Gastroesophageal sphincter (tissue), 4 donors: ENCODE measurements at regions not wholly inside any gene's neighbourhood (a gene's known extent, or its start where the extent isn't known, plus 50 kb on each side); places are given as distances from the start of the nearest gene placed in this dataset.

ENCODE experiments used
- ATAC-seq: fragments of 150-250 bp; one replicate; pipeline ENCODE4 v1.9.1; 2016; ENCODE audit warnings: mild to moderate bottlenecking, moderate library complexity
- H3K27ac ChIP-seq, 4 donors: fragments of 200-600 bp; sonication (generic) in 3 of 4; 1 replicate in 3 of 4; 2 replicates in 1 of 4; pipeline ENCODE4 v1.5.1; 2016 to 2019
- H3K27me3 ChIP-seq: fragments of 200-600 bp; sonication (generic); one replicate; pipeline ENCODE4 v1.5.1; 2019
- H3K36me3 ChIP-seq, 2 donors: fragments of 200-600 bp; sonication (generic); one replicate each; pipeline ENCODE4 v1.5.1; 2019; ENCODE audit warnings: control low read depth in 1 of 2
- H3K4me1 ChIP-seq, 3 donors: fragments of 200-600 bp; sonication (generic); 1 replicate in 2 of 3; 2 replicates in 1 of 3; pipeline ENCODE4 v1.5.1; 2016 to 2019; ENCODE audit warnings: control low read depth in 2 of 3
- H3K4me3 ChIP-seq, 2 donors: fragments of 200-600 bp; sonication (generic); one replicate each; pipeline ENCODE4 v1.5.1; 2019; ENCODE audit warnings: mild to moderate bottlenecking in 1 of 2, moderate library complexity in 1 of 2
- H3K9me3 ChIP-seq, 3 donors: fragments of 200-600 bp; sonication (generic); one replicate each; pipeline ENCODE4 v1.5.1; 2017 to 2019; ENCODE audit warnings: control low read depth in 2 of 3
- EP300 ChIP-seq: sonication (generic); formaldehyde crosslinking; IDR thresholded peaks from one replicate; pipeline ENCODE4 v1.6.1; 2017; ENCODE audit warnings: antibody characterized with exemption, mild to moderate bottlenecking
- POLR2A ChIP-seq, 2 donors: fragments of 450-650 bp; IDR thresholded peaks; one replicate each; pipeline ENCODE4 v1.6.1; 2017; ENCODE audit warnings: antibody characterized with exemption in 2 of 2, mild to moderate bottlenecking in 2 of 2, moderate library complexity in 1 of 2
- POLR2AphosphoS5 ChIP-seq: sonication (generic); formaldehyde crosslinking; IDR thresholded peaks from one replicate; pipeline ENCODE4 v1.6.1; 2017; ENCODE audit warnings: antibody characterized with exemption
- WGBS, 2 donors: methylation state at CpG; one replicate each; pipeline ENCODE4 v1.1.5; 2018; ENCODE audit warnings: low coverage in 1 of 2; 5-methylcytosine and 5-hydroxymethylcytosine counted together
- TF ChIP-seq, protein P1 (sequence below), 4 experiments: fragments of 200-600 bp in 2 of 4; fragments of 450-650 bp in 2 of 4; sonication (generic) in 1 of 4; IDR thresholded peaks; one replicate each; pipeline ENCODE4 v1.5.1; 2017 to 2019; ENCODE audit warnings: antibody characterized with exemption in 4 of 4, mild to moderate bottlenecking in 2 of 4, moderate library complexity in 2 of 4

DNA sequence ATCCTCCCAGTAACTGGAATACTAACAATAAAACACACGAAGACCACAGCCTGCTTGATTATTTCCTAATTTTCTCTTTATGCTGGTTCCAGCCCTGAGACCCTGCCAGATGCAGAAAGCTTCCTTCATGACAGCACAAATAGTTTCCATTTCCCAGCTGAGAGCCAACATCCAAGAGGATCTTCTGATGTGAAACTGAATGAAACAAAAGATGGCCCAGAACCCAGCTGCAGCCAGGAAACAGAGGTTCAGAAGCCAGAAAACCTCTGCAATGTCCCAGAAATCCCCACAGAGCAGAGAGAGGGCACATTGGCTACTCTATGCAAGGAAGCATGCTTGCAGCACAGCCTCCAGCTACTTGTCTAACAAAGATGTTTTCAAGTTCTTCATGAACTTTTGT, 61.8 kb upstream of the PLEKHG1 start:
- Histone ChIP-seq H3K27ac (peak overlapping the region in 3 of 4 donors; percentile 8 to 31 (median 24)), H3K27me3 (no peaks in the 10 kb centered on the region), H3K4me1 (peaks cover 0 to 11% (median 6%) of the 10 kb centered on the region in 3 donors), H3K4me3 (no peak overlapping the region), H3K36me3 (no peaks in the 10 kb centered on the region), H3K9me3 (no peaks in the 10 kb centered on the region)
- ATAC-seq = peak; percentile 61
- WGBS, 2 donors = 13 to 18% methylated on average over 1 of the region's 1 CpG
- TF ChIP-seq, protein P1, sequence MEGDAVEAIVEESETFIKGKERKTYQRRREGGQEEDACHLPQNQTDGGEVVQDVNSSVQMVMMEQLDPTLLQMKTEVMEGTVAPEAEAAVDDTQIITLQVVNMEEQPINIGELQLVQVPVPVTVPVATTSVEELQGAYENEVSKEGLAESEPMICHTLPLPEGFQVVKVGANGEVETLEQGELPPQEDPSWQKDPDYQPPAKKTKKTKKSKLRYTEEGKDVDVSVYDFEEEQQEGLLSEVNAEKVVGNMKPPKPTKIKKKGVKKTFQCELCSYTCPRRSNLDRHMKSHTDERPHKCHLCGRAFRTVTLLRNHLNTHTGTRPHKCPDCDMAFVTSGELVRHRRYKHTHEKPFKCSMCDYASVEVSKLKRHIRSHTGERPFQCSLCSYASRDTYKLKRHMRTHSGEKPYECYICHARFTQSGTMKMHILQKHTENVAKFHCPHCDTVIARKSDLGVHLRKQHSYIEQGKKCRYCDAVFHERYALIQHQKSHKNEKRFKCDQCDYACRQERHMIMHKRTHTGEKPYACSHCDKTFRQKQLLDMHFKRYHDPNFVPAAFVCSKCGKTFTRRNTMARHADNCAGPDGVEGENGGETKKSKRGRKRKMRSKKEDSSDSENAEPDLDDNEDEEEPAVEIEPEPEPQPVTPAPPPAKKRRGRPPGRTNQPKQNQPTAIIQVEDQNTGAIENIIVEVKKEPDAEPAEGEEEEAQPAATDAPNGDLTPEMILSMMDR (IDR thresholded peaks at IDR 0.05) = no peak
- TF ChIP-seq POLR2AphosphoS5 (no peak), POLR2A (IDR thresholded peaks at IDR 0.05) (no peak)

DNA sequence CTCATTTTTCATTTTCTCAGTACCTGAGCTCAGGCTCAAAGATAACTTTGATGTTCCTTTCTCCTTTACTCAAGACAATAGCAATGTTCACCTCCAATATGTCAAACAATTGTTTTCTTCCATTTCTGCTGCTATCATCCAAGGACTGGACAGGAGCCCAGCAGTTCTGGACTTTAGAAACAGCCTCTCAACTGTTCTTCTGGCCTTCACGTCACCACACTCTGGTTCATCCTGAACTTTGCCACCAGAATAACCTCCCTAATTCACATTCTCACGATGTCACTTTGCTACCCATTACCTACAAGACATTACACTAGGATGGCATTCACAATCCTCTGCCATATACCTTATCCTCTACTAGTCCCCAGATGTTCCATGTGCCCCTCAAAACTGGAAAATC, 60.6 kb upstream of the PLEKHG1 start:
- Histone ChIP-seq H3K9me3 (no peaks in the 10 kb centered on the region), H3K27me3 (no peaks in the 10 kb centered on the region)

DNA sequence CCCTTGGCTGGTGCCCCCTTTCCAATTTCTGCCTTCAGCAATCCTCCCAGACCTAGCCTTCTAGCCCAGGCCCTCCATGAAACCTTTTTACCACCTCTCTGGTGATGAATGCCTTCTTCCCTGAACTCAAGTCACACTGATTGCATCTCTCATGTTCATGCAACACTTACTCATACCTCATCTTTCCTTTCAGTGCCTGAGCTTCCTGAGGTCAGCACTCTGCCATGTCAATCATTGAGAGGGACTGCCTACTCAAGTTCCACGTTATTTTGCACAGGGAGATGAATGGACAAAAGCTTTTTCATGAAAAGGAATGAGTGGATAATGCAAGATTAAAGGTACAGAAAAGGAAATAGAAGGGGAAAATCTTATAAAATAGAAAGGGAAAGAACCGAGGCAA, 60.1 kb upstream of the PLEKHG1 start:
- 77 to 88% methylated on average over 1 to 2 of the region's 2 CpGs for WGBS, 2 donors
- H3K27ac ChIP-seq = no peak overlapping the region
- no peaks in the 10 kb centered on the region for H3K36me3 ChIP-seq
- H3K27me3 ChIP-seq = no peaks in the 10 kb centered on the region
- no peak overlapping the region for H3K4me3 ChIP-seq
- TF ChIP-seq POLR2A (IDR thresholded peaks at IDR 0.05) = no peak
- TF ChIP-seq POLR2AphosphoS5 = no peak
- TF ChIP-seq, protein P1 (IDR thresholded peaks at IDR 0.05) = no peak
- TF ChIP-seq EP300 = no peak
- no peak for ATAC-seq
- H3K9me3 ChIP-seq = no peaks in the 10 kb centered on the region
- peaks cover 0 to 11% (median 6%) of the 10 kb centered on the region in 3 donors for H3K4me1 ChIP-seq

More for the DNA sequence above, 60.6 kb upstream of the PLEKHG1 start:
- no peak overlapping the region for H3K27ac ChIP-seq
- TF ChIP-seq POLR2A (IDR thresholded peaks at IDR 0.05) (no peak), POLR2AphosphoS5 (no peak), EP300 (no peak)
- TF ChIP-seq, protein P1 (IDR thresholded peaks at IDR 0.05) = no peak
- ATAC-seq = no peak
- 76 to 88% methylated on average over 1 to 2 of the region's 2 CpGs for WGBS, 2 donors
- H3K4me3 ChIP-seq = no peak overlapping the region
- peaks cover 0 to 11% (median 6%) of the 10 kb centered on the region in 3 donors for H3K4me1 ChIP-seq
- H3K36me3 ChIP-seq = no peaks in the 10 kb centered on the region

DNA sequence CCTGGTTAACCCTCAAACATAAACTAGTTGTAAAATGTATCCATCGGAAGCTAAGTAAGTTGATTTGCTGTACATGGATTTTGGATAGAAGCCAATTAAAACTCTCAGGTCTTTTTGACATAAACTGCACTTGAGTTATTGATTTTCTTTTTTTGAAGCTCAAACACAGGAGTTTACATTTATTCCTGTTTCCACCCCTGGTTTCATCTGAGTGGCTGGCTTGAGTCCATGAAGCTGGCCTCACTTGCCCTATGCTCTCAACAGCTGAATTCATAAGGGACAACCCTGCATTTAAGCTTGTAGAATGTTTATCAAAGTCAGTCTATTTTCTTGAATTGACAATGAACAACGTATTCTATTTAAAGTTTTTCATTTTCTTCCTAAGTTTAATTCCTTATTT, 58.1 kb upstream of the PLEKHG1 start:
- no peak for ATAC-seq
- H3K9me3 ChIP-seq = no peaks in the 10 kb centered on the region
- WGBS, 2 donors = 49 to 67% methylated on average over 2 of the region's 2 CpGs
- peaks cover 0 to 14% (median 6%) of the 10 kb centered on the region in 3 donors for H3K4me1 ChIP-seq
- TF ChIP-seq POLR2AphosphoS5 (no peak), EP300 (no peak), POLR2A (IDR thresholded peaks at IDR 0.05) (no peak)
- TF ChIP-seq, protein P1 (IDR thresholded peaks at IDR 0.05) = no peak
- no peak overlapping the region for H3K27ac ChIP-seq
- no peaks in the 10 kb centered on the region for H3K27me3 ChIP-seq
- H3K4me3 ChIP-seq = no peak overlapping the region
- H3K36me3 ChIP-seq = no peaks in the 10 kb centered on the region

DNA sequence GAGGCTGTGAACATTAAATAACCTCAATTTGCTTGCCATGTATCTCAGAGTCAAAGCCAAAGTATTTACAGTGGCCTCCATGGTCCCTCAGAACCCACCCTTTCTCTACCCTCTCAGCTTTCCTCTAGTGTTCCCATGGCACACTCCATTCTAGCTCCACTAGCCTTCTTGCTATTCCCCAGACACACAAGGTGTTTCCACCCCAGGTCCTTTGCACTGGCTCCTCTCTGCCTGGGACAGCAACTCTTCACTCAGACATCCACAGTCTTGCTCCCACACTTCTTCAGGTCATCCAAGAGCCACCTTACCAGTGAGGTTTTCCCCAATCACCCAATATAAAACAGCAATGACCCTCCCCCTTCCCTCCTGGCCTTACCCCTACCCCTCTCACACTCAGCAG, 56.5 kb upstream of the PLEKHG1 start:
- no peak overlapping the region for H3K27ac ChIP-seq
- H3K4me1 ChIP-seq = peaks cover 0 to 11% (median 0%) of the 10 kb centered on the region in 3 donors
- TF ChIP-seq POLR2A (IDR thresholded peaks at IDR 0.05) (no peak), POLR2AphosphoS5 (no peak), EP300 (no peak)
- TF ChIP-seq, protein P1 (IDR thresholded peaks at IDR 0.05) = no peak
- H3K27me3 ChIP-seq = no peaks in the 10 kb centered on the region
- no peaks in the 10 kb centered on the region for H3K9me3 ChIP-seq
- H3K36me3 ChIP-seq = no peaks in the 10 kb centered on the region
- no peak overlapping the region for H3K4me3 ChIP-seq
- no peak for ATAC-seq
